Thymus (tissue), 11 donors: ENCODE measurements at regions not wholly inside any gene's neighbourhood (a gene's known extent, or its start where the extent isn't known, plus 50 kb on each side); places are given as distances from the start of the nearest gene placed in this dataset.

Experiments used
- DNase-seq, 9 donors: peaks; one replicate each; pipeline ENCODE4 v3.0.0-alpha.2; 2013; ENCODE audit warnings: low spot score in 9 of 9, low read depth in 6 of 9, missing footprints in 1 of 9
- H3K27ac ChIP-seq, 2 donors: one replicate each; pipeline ENCODE4 v1.5.1; 2013; ENCODE audit warnings: control low read depth in 1 of 2, low read depth in 1 of 2, low read length in 1 of 2, mild to moderate bottlenecking in 1 of 2, moderate library complexity in 1 of 2
- H3K27me3 ChIP-seq, 2 donors: one replicate each; pipeline ENCODE4 v1.5.1; 2013; ENCODE audit warnings: low read length in 1 of 2; ENCODE audit not compliant: control insufficient read depth in 2 of 2, insufficient read depth in 1 of 2
- H3K36me3 ChIP-seq, 2 donors: one replicate each; pipeline ENCODE4 v1.5.1; 2013; ENCODE audit warnings: low read length in 1 of 2, mild to moderate bottlenecking in 1 of 2, moderate library complexity in 1 of 2; ENCODE audit not compliant: control insufficient read depth in 2 of 2, insufficient read depth in 2 of 2
- H3K4me1 ChIP-seq, 2 donors: one replicate each; pipeline ENCODE4 v1.5.1; 2013; ENCODE audit warnings: low read length in 2 of 2; ENCODE audit not compliant: control insufficient read depth in 2 of 2, insufficient read depth in 2 of 2
- H3K4me3 ChIP-seq, 2 donors: one replicate each; pipeline ENCODE4 v1.5.1; 2013; ENCODE audit warnings: low read length in 2 of 2, control low read depth in 1 of 2, mild to moderate bottlenecking in 1 of 2
- H3K9me3 ChIP-seq, 2 donors: one replicate each; pipeline ENCODE4 v1.5.1; 2013; ENCODE audit warnings: low read length in 1 of 2, mild to moderate bottlenecking in 1 of 2; ENCODE audit not compliant: control insufficient read depth in 2 of 2, insufficient read depth in 1 of 2
- WGBS: extraction: QIAGEN DNeasy Blood & Tissue Kit; methylation state at CpG from one replicate; pipeline ENCODE4 v1.1.7; 2013; 5-methylcytosine and 5-hydroxymethylcytosine counted together
- donor health status: healthy.

DNA sequence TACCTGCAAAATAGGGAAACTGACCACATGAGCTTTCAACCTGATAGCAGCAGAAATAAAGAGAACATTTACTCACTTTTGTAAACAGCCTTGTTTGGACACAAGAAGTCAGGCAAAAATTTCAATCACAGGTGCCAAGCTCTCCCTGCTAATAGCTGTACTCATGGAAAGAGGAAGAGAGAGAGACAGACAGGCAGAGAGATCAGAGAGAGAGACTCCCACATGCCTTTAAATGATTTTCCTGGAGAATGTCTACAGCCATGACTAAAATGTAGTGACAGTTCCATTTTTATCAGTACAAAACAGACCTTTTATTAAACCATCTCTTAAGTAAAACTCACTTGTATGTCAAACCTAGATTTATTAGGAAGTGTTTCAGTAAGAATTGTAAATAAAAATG lies 752.9 kb downstream of the TRAM1L1 start:
- H3K4me1 ChIP-seq = no peaks in the 10 kb centered on the region

DNA sequence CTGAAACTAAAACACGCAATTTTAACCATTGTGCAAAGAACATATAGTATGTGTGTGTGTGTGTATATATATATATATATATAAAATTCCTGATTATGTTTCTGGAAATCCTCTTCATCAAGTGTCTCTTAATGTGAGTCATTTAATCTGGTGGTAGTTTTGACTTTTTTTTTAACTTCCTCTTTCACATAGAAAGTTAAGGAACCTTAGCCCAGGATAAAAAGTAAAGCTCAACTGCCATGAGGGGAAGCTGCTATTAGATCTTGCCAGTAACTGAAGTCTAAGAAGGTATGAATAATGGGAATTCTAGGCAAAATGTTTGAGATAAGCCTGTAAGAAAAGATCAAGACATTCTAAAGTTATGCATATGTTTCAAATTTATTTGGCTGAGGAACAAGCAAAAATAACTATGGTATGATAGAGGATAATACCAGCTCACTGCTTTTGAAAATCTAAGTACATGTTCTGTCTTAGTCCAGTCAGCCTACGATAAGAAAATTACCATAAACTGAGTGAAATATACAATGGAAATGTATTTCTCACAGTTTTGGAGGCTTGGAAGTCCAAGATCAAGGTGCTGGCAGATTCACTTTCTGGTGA lies 757.0 kb downstream of the TRAM1L1 start:
- WGBS = 94% methylated on average over 2 of the region's 2 CpGs
- no peaks in the 10 kb centered on the region for H3K36me3 ChIP-seq
- H3K27me3 ChIP-seq = no peaks in the 10 kb centered on the region
- H3K4me3 ChIP-seq = no peak overlapping the region
- H3K4me1 ChIP-seq = no peaks in the 10 kb centered on the region
- no peaks in the 10 kb centered on the region for H3K9me3 ChIP-seq
- DNase-seq = no peak
- no peak overlapping the region for H3K27ac ChIP-seq

More for the DNA sequence above, 752.9 kb downstream of the TRAM1L1 start:
- no peak overlapping the region for H3K4me3 ChIP-seq
- H3K27me3 ChIP-seq = no peaks in the 10 kb centered on the region
- H3K27ac ChIP-seq = no peak overlapping the region
- no peak for DNase-seq
- H3K36me3 ChIP-seq = no peaks in the 10 kb centered on the region
- no peaks in the 10 kb centered on the region for H3K9me3 ChIP-seq

- no peak for DNase-seq
- 95% methylated on average over 4 of the region's 4 CpGs for WGBS
- no peaks in the 10 kb centered on the region for H3K9me3 ChIP-seq
- H3K36me3 ChIP-seq = no peaks in the 10 kb centered on the region
- H3K27ac ChIP-seq = no peak overlapping the region
- H3K4me3 ChIP-seq = no peak overlapping the region
- no peaks in the 10 kb centered on the region for H3K4me1 ChIP-seq
- no peaks in the 10 kb centered on the region for H3K27me3 ChIP-seq
These were observed 761.8 kb downstream of the TRAM1L1 start for GRCh38 chr4:116323606-116324005.

DNA sequence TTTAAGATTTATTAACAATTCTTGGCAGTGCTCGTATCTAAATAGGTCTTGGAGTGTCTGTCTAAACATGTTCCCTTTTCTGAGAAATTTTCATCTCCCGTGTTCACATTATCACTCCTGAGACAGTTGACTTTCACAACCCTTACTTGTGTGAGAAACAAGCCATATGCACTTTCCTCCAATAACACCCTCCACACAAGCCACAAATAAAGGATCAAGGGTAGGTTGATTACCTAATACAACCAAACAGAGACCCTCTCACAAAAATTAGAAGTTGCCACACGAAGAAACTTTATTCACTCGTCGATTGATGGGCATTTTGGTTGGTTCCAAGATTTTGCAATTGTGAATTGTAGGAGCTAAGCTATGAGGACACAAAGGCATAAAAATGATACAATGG lies 763.9 kb downstream of the TRAM1L1 start:
- no peak overlapping the region for H3K27ac ChIP-seq
- no peaks in the 10 kb centered on the region for H3K36me3 ChIP-seq
- DNase-seq = no peak
- no peaks in the 10 kb centered on the region for H3K27me3 ChIP-seq
- no peaks in the 10 kb centered on the region for H3K9me3 ChIP-seq
- no peak overlapping the region for H3K4me3 ChIP-seq
- 93% methylated on average over 5 of the region's 5 CpGs for WGBS
- H3K4me1 ChIP-seq = no peaks in the 10 kb centered on the region

DNA sequence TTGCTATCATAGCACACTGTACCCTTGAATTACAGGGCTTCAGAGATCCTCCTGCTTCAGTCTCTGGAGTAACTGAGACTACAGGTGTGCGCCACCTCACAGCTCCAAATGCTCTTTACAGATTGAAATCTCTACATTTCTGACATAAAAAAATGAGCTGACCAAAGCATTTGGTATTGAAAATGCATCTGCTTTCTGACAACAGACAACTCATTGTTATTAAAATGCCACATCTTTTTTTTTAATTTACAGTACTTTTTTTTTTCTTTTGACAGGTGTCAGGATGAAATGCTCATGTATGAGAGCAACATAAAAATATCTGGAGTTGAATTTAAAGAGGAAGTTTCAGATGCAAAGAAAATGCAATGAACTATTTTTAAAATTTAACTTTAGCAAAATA lies 764.5 kb downstream of the TRAM1L1 start:
- Histone ChIP-seq H3K9me3 (no peaks in the 10 kb centered on the region), H3K27me3 (no peaks in the 10 kb centered on the region)
- WGBS = 92% methylated on average over 1 of the region's 1 CpG

DNA sequence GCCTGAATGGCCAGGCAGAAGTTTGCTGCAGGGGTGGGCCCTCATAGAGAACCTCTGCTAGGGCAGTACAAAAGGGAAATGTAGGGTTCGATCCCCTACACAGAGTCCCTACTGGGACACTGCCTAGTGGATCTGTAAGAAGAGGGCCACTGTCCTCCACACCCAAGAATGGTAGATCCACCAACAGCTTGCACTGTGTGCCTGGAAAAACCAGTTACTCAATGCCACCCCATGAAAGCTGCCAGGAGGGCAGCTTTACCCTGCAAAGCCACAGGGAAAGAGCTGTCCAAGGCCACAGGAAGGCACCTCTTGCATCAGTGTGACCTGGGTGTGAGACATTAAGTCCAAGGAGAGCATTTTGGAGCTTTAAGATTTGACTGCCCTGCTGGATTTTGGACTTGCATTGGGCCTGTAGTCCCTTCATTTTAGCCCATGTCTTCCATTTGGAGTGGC lies 781.6 kb downstream of the TRAM1L1 start:
- WGBS = 91% methylated on average over 1 of the region's 1 CpG
- H3K27ac ChIP-seq = no peak overlapping the region
- H3K27me3 ChIP-seq = no peaks in the 10 kb centered on the region
- peaks cover 0 to 4% of the 10 kb centered on the region in 2 donors for H3K9me3 ChIP-seq
- no peaks in the 10 kb centered on the region for H3K36me3 ChIP-seq
- no peaks in the 10 kb centered on the region for H3K4me1 ChIP-seq
- no peak for DNase-seq
- no peak overlapping the region for H3K4me3 ChIP-seq

More for the DNA sequence above, 764.5 kb downstream of the TRAM1L1 start:
- no peak overlapping the region for H3K4me3 ChIP-seq
- H3K27ac ChIP-seq = no peak overlapping the region
- no peaks in the 10 kb centered on the region for H3K4me1 ChIP-seq
- no peaks in the 10 kb centered on the region for H3K36me3 ChIP-seq
- DNase-seq = no peak

- Histone ChIP-seq H3K27me3 (no peaks in the 10 kb centered on the region), H3K36me3 (no peaks in the 10 kb centered on the region), H3K27ac (no peak overlapping the region), H3K4me1 (no peaks in the 10 kb centered on the region), H3K9me3 (peaks cover 0 to 4% of the 10 kb centered on the region in 2 donors), H3K4me3 (no peak overlapping the region)
- DNase-seq = no peak
- 95% methylated on average over 3 of the region's 3 CpGs for WGBS
These were observed 782.2 kb downstream of the TRAM1L1 start for GRCh38 chr4:116302990-116303735.

- Histone ChIP-seq H3K9me3 (peaks cover 0 to 11% of the 10 kb centered on the region in 2 donors), H3K27ac (no peak overlapping the region), H3K4me3 (no peak overlapping the region), H3K27me3 (no peaks in the 10 kb centered on the region), H3K4me1 (no peaks in the 10 kb centered on the region), H3K36me3 (no peaks in the 10 kb centered on the region)
- 88% methylated on average over 2 of the region's 2 CpGs for WGBS
- DNase-seq = no peak
These were observed 810.4 kb downstream of the TRAM1L1 start for GRCh38 chr4:116275006-116275405.

- no peak overlapping the region for H3K4me3 ChIP-seq
- no peaks in the 10 kb centered on the region for H3K36me3 ChIP-seq
- WGBS = 93% methylated on average over 1 of the region's 1 CpG
- H3K27ac ChIP-seq = no peak overlapping the region
- H3K27me3 ChIP-seq = no peaks in the 10 kb centered on the region
- DNase-seq = no peak
- no peaks in the 10 kb centered on the region for H3K4me1 ChIP-seq
- peaks cover 0 to 11% of the 10 kb centered on the region in 2 donors for H3K9me3 ChIP-seq
These were observed 813.0 kb downstream of the TRAM1L1 start for GRCh38 chr4:116272336-116272735.
